Neuronal stem cell (in vitro differentiated cells): ENCODE measurements at regions not wholly inside any gene's neighbourhood (a gene's known extent, or its start where the extent isn't known, plus 50 kb on each side); places are given as distances from the start of the nearest gene placed in this dataset.

Experiments used
- DNase-seq: peaks from one replicate; pipeline ENCODE4 v3.0.0-alpha.2; 2013; ENCODE audit warnings: low spot score
- H2AFZ ChIP-seq: one replicate; pipeline ENCODE4 v1.6.1; 2013; ENCODE audit warnings: mild to moderate bottlenecking, low read length, inconsistent platforms
- H2AK5ac ChIP-seq: 2 replicates; pipeline ENCODE4 v1.6.1; 2013; ENCODE audit warnings: low read depth, mild to moderate bottlenecking, inconsistent platforms, low read length, moderate library complexity, mixed read lengths
- H2BK120ac ChIP-seq: 2 replicates; pipeline ENCODE4 v1.6.1; 2013; ENCODE audit warnings: low read depth, mild to moderate bottlenecking, inconsistent platforms, low read length, moderate library complexity, mixed read lengths
- H2BK12ac ChIP-seq: one replicate; pipeline ENCODE4 v1.6.1; 2013; ENCODE audit warnings: low read length, inconsistent platforms
- H2BK15ac ChIP-seq: 2 replicates; pipeline ENCODE4 v1.6.1; 2013; ENCODE audit warnings: mild to moderate bottlenecking, low read length, inconsistent platforms, mixed read lengths
- H2BK5ac ChIP-seq: one replicate; pipeline ENCODE4 v1.6.1; 2013; ENCODE audit warnings: inconsistent platforms, mild to moderate bottlenecking, low read length, moderate library complexity
- H3K14ac ChIP-seq: one replicate; pipeline ENCODE4 v1.6.1; 2013; ENCODE audit warnings: low read length, inconsistent platforms
- H3K18ac ChIP-seq: 2 replicates; pipeline ENCODE4 v1.6.1; 2013; ENCODE audit warnings: low read length, inconsistent platforms
- H3K23ac ChIP-seq: 2 replicates; pipeline ENCODE4 v1.6.1; 2013; ENCODE audit warnings: low read depth, mild to moderate bottlenecking, mixed read lengths, low read length, inconsistent platforms; ENCODE audit not compliant: poor library complexity
- H3K27ac ChIP-seq: replicated peaks from 3 replicates; pipeline ENCODE4 v1.5.1; 2013; ENCODE audit warnings: low read length, inconsistent platforms
- H3K27me3 ChIP-seq, 3 experiments: 2 replicates each; pipeline ENCODE4 v1.6.1; 2013; ENCODE audit warnings: low read length in 3 of 3, mild to moderate bottlenecking in 2 of 3, inconsistent platforms in 1 of 3, low read depth in 1 of 3, mixed read lengths in 1 of 3, moderate library complexity in 1 of 3; ENCODE audit not compliant: control insufficient read depth in 3 of 3, insufficient read depth in 3 of 3
- H3K36me3 ChIP-seq, 2 donors: replicated peaks in 1 of 2; 2 replicates each; pipeline ENCODE4 v1.6.1; 2013; ENCODE audit warnings: low read length in 2 of 2; ENCODE audit not compliant: control insufficient read depth in 2 of 2, insufficient read depth in 2 of 2
- H3K4ac ChIP-seq: 2 replicates; pipeline ENCODE4 v1.6.1; 2013; ENCODE audit warnings: inconsistent platforms, mild to moderate bottlenecking, low read length, moderate library complexity
- H3K4me1 ChIP-seq, 2 donors: 1 replicate in 1 of 2; 2 replicates in 1 of 2; pipeline ENCODE4 v1.6.1; 2013; ENCODE audit warnings: low read length in 2 of 2, low read depth in 1 of 2; ENCODE audit not compliant: control insufficient read depth in 2 of 2, insufficient read depth in 1 of 2
- H3K4me2 ChIP-seq: one replicate; pipeline ENCODE4 v1.6.1; 2013; ENCODE audit warnings: mild to moderate bottlenecking, low read length, inconsistent platforms; ENCODE audit not compliant: insufficient read depth, poor library complexity, severe bottlenecking
- H3K4me3 ChIP-seq, 2 donors: 2 replicates each; pipeline ENCODE4 v1.5.1; 2013; ENCODE audit warnings: low read length in 2 of 2, mild to moderate bottlenecking in 2 of 2, inconsistent platforms in 1 of 2, moderate library complexity in 1 of 2
- H3K79me1 ChIP-seq: one replicate; pipeline ENCODE4 v1.6.1; 2013; ENCODE audit warnings: low read depth, mild to moderate bottlenecking, inconsistent platforms, low read length, moderate library complexity
- H3K9ac ChIP-seq: one replicate; pipeline ENCODE4 v1.6.1; 2013; ENCODE audit warnings: mild to moderate bottlenecking, low read depth, low read length, inconsistent platforms; ENCODE audit not compliant: poor library complexity
- H3K9me3 ChIP-seq, 2 donors: replicated peaks in 1 of 2; 2 replicates each; pipeline versions ENCODE3 to v1.6.1; 2013; ENCODE audit warnings: low read length in 2 of 2, mild to moderate bottlenecking in 2 of 2, inconsistent platforms in 1 of 2, low read depth in 1 of 2, mixed read lengths in 1 of 2, moderate library complexity in 1 of 2; ENCODE audit not compliant: control insufficient read depth in 2 of 2, insufficient read depth in 1 of 2
- H4K8ac ChIP-seq: one replicate; pipeline ENCODE4 v1.6.1; 2013; ENCODE audit warnings: low read depth, mild to moderate bottlenecking, inconsistent platforms, low read length, moderate library complexity
- H4K91ac ChIP-seq: one replicate; pipeline ENCODE4 v1.6.1; 2013; ENCODE audit warnings: low read length, low read depth, mild to moderate bottlenecking, inconsistent platforms; ENCODE audit not compliant: poor library complexity
- WGBS, 2 donors: extraction: QIAGEN DNeasy Blood & Tissue Kit; methylation state at CpG; one replicate each; pipeline ENCODE4 v1.1.7; 2013; ENCODE audit warnings: missing lambda C conversion rate in 2 of 2, mixed read lengths in 1 of 2; ENCODE audit not compliant: insufficient read length in 2 of 2, insufficient replicate concordance in 1 of 2; ENCODE audit errors: extremely low coverage in 2 of 2; 5-methylcytosine and 5-hydroxymethylcytosine counted together

DNA sequence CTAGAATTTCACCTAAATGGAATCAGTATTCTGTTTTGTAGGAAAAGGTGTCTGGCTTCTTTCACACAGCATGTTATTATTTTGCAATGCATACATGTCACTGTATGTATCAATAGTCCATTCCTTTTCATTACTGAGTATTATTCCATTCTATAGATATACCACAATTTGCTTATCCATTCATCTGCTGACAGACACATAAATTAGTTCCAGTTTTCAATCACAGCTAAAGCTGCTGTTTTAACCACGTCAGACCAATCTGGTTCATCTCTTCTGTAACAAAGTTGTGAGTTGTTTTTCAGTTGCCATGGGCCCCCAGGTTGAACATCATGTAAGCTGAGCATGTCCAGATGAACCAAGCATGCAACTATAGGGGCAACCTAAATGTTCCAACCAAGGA, 282.1 kb upstream of the MKLN1 start:
- H2AK5ac ChIP-seq, result no peak overlapping the region
- WGBS, 2 donors, result no CpG with 5 or more reads among the region's 1 CpG
- H3K14ac ChIP-seq, result no peak overlapping the region
- no peak overlapping the region for H4K8ac ChIP-seq
- no peak for DNase-seq
- no peaks in the 10 kb centered on the region for H3K36me3 ChIP-seq
- no peak overlapping the region for H3K9ac ChIP-seq
- H3K9me3 ChIP-seq, result peaks cover 0 to 3% of the 10 kb centered on the region in 2 donors
- H3K79me1 ChIP-seq, result no peaks in the 10 kb centered on the region
- H2BK120ac ChIP-seq, result no peak overlapping the region
- peaks cover 4 to 7% of the 10 kb centered on the region in 2 donors for H3K4me1 ChIP-seq
- H2AFZ ChIP-seq, result no peak overlapping the region
- no peak overlapping the region for H2BK5ac ChIP-seq
- H3K27me3 ChIP-seq, result no peaks in the 10 kb centered on the region
- no peak overlapping the region for H4K91ac ChIP-seq
- H3K4ac ChIP-seq, result no peak overlapping the region
- no peak overlapping the region for H3K27ac ChIP-seq
- H2BK15ac ChIP-seq, result no peak overlapping the region
- no peak overlapping the region for H3K18ac ChIP-seq
- H2BK12ac ChIP-seq, result no peak overlapping the region
- no peak overlapping the region for H3K4me3 ChIP-seq
- no peak overlapping the region for H3K4me2 ChIP-seq
- no peak overlapping the region for H3K23ac ChIP-seq

DNA sequence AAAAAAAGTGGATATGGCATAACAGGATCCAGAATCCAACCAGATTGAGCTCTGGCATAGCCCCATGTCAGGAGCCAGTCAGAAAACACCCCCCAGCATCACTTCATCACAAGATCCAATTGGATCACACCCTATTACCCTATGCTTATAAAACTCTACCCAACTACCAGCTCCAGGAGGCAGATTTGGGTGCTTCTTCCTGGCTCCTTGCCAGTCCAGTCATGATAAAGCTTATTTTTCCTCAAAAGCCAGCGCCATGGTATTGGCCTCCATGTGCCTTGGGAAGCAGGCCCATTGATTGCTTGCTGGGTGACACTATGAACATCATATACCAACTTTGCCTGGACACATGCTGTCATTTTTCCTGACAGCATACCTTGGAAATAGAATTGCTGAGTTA, 281.4 kb upstream of the MKLN1 start:
- H3K27me3 ChIP-seq, result no peaks in the 10 kb centered on the region
- H3K9ac ChIP-seq, result no peak overlapping the region
- no peak overlapping the region for H2BK5ac ChIP-seq
- H3K4me1 ChIP-seq, result peaks cover 4 to 7% of the 10 kb centered on the region in 2 donors
- H3K27ac ChIP-seq, result no peak overlapping the region
- no peak for DNase-seq
- no peak overlapping the region for H3K4ac ChIP-seq
- no peak overlapping the region for H2AK5ac ChIP-seq
- H3K9me3 ChIP-seq, result peaks cover 0 to 3% of the 10 kb centered on the region in 2 donors
- no peak overlapping the region for H3K4me2 ChIP-seq
- WGBS, 2 donors, result no CpG with 5 or more reads among the region's 1 CpG
- no peak overlapping the region for H4K8ac ChIP-seq
- no peak overlapping the region for H3K4me3 ChIP-seq
- no peak overlapping the region for H3K18ac ChIP-seq
- no peaks in the 10 kb centered on the region for H3K79me1 ChIP-seq
- H3K23ac ChIP-seq, result no peak overlapping the region
- H2BK15ac ChIP-seq, result no peak overlapping the region
- H2AFZ ChIP-seq, result no peak overlapping the region
- H2BK12ac ChIP-seq, result no peak overlapping the region
- no peak overlapping the region for H4K91ac ChIP-seq
- H3K36me3 ChIP-seq, result no peaks in the 10 kb centered on the region
- no peak overlapping the region for H3K14ac ChIP-seq
- no peak overlapping the region for H2BK120ac ChIP-seq

DNA sequence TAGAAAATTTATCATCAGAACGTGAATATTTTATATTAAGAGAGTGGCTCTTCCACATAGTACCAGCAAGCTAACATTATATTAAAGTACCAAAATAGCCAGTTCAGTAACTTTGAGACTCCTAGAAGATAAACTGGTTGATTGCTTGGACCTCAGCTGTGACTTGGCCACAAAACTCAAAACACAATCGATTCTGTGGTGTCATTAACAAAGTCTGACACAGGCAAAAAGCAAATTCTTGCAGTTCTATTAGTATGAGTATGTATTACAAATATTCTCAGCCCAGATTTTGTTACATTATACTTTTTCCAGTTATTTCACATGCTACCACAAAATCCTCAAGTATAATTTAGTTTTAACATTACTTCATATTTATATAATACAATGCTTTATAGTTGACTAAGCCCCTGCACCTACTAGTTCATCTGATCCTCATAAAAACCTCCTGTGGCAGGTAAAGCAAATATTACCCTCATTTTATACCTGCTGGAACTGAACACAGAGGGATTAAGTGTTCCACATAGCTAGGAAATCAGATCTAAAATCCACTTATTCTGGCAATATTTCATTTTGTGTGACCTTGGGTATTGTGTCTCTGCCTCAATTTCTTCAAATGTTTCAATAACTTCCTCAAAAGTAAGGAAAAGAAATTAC, 279.9 kb upstream of the MKLN1 start:
- H2BK5ac ChIP-seq, result no peak overlapping the region
- no peak overlapping the region for H3K9ac ChIP-seq
- H3K4me3 ChIP-seq, result no peak overlapping the region
- H2BK15ac ChIP-seq, result no peak overlapping the region
- no peaks in the 10 kb centered on the region for H3K36me3 ChIP-seq
- WGBS, 2 donors, result no CpG with 5 or more reads among the region's 2 CpGs
- H3K9me3 ChIP-seq, result peaks cover 0 to 3% of the 10 kb centered on the region in 2 donors
- H3K27me3 ChIP-seq, result no peaks in the 10 kb centered on the region
- H3K14ac ChIP-seq, result no peak overlapping the region
- no peak overlapping the region for H3K23ac ChIP-seq
- no peak overlapping the region for H2BK12ac ChIP-seq
- no peak overlapping the region for H4K8ac ChIP-seq
- no peak for DNase-seq
- no peak overlapping the region for H2BK120ac ChIP-seq
- no peak overlapping the region for H3K4me2 ChIP-seq
- H3K79me1 ChIP-seq, result no peaks in the 10 kb centered on the region
- no peak overlapping the region for H3K4ac ChIP-seq
- H3K18ac ChIP-seq, result no peak overlapping the region
- no peak overlapping the region for H2AK5ac ChIP-seq
- H2AFZ ChIP-seq, result no peak overlapping the region
- no peak overlapping the region for H3K27ac ChIP-seq
- no peak overlapping the region for H4K91ac ChIP-seq
- H3K4me1 ChIP-seq, result peaks cover 0 to 7% of the 10 kb centered on the region in 2 donors

DNA sequence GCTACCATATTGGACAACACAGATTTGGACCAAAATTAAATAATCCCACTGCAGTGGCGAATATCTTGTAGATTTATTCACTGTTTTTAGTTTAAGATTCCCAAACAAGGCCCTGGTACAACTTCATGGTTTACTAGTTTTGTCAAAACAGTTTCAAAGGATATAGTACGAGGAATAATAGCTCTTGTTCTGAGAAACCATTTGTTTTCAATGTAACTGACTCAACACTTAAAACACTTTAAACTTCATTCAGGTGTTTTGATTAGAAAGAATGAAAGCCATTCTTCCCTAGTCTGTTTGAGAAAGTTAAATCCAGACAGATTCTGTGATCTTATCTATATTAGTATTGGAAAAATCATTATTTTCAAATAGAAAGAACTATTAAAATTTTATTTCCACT, 276.4 kb upstream of the MKLN1 start:
- Histone ChIP-seq H2BK15ac (no peak overlapping the region), H2AFZ (no peak overlapping the region), H3K27ac (no peak overlapping the region), H2BK5ac (no peak overlapping the region), H3K4ac (no peak overlapping the region), H3K79me1 (no peaks in the 10 kb centered on the region), H3K18ac (no peak overlapping the region), H3K4me2 (no peak overlapping the region), H3K23ac (no peak overlapping the region), H2AK5ac (no peak overlapping the region), H3K36me3 (no peaks in the 10 kb centered on the region), H3K4me1 (peaks cover 0 to 7% of the 10 kb centered on the region in 2 donors), H3K4me3 (no peak overlapping the region), H2BK120ac (no peak overlapping the region), H2BK12ac (no peak overlapping the region), H3K14ac (no peak overlapping the region), H4K8ac (no peak overlapping the region), H4K91ac (no peak overlapping the region), H3K9me3 (peaks cover 0 to 3% of the 10 kb centered on the region in 2 donors), H3K27me3 (no peaks in the 10 kb centered on the region), H3K9ac (no peak overlapping the region)
- DNase-seq, result no peak
- no CpG with 5 or more reads among the region's 2 CpGs for WGBS, 2 donors
